Chondrocyte (in vitro differentiated cells): ENCODE measurements at regions not wholly inside any gene's neighbourhood (a gene's known extent, or its start where the extent isn't known, plus 50 kb on each side); places are given as distances from the start of the nearest gene placed in this dataset.

Experiments used
- DNase-seq: peaks from one replicate; pipeline ENCODE4 v3.0.0; 2021; ENCODE audit warnings: mixed read lengths, low spot score
- H3K27ac Mint-ChIP-seq: one replicate; pipeline ENCODE4 v1.8.0; 2021; ENCODE audit warnings: mild to moderate bottlenecking, moderate library complexity, mixed read lengths; ENCODE audit not compliant: unreplicated experiment
- H3K27me3 Mint-ChIP-seq: 2 replicates; pipeline ENCODE4 v1.8.0; 2021; ENCODE audit warnings: low read depth, mixed read lengths
- H3K36me3 Mint-ChIP-seq: 2 replicates; pipeline ENCODE4 v1.8.0; 2021; ENCODE audit warnings: low read depth, mixed read lengths
- H3K4me1 Mint-ChIP-seq: 2 replicates; pipeline ENCODE4 v1.8.0; 2021; ENCODE audit warnings: low read depth, mild to moderate bottlenecking, mixed read lengths
- H3K4me3 Mint-ChIP-seq: one replicate; pipeline ENCODE4 v1.8.0; 2021; ENCODE audit warnings: mild to moderate bottlenecking, moderate library complexity, mixed read lengths; ENCODE audit not compliant: unreplicated experiment
- H3K9me3 Mint-ChIP-seq: 2 replicates; pipeline ENCODE4 v1.8.0; 2021; ENCODE audit warnings: low read depth, mixed read lengths
- CTCF ChIP-seq: fragments of 200-600 bp; sonication (generic); IDR thresholded peaks from 2 replicates; pipeline ENCODE4 v1.5.0; 2021; ENCODE audit warnings: antibody characterized with exemption, mild to moderate bottlenecking, moderate library complexity

- H3K9me3 Mint-ChIP-seq = no peaks in the 10 kb centered on the region
Observed at GRCh38 chr5:8253376-8253775, 384.4 kb downstream of the MTRR start.

GRCh38 chr5:8254674-8255073, 385.7 kb downstream of the MTRR start:
- H3K4me1 Mint-ChIP-seq = no peaks in the 10 kb centered on the region
- no peak overlapping the region for H3K4me3 Mint-ChIP-seq
- no peak overlapping the region for H3K27ac Mint-ChIP-seq
- DNase-seq = no peak
- H3K36me3 Mint-ChIP-seq = no peaks in the 10 kb centered on the region
- no peaks in the 10 kb centered on the region for H3K9me3 Mint-ChIP-seq
- no peaks in the 10 kb centered on the region for H3K27me3 Mint-ChIP-seq
- no peak for TF ChIP-seq CTCF

More at GRCh38 chr5:8253376-8253775, 384.4 kb downstream of the MTRR start:
- no peaks in the 10 kb centered on the region for H3K27me3 Mint-ChIP-seq
- H3K4me1 Mint-ChIP-seq = no peaks in the 10 kb centered on the region
- no peaks in the 10 kb centered on the region for H3K36me3 Mint-ChIP-seq
- H3K4me3 Mint-ChIP-seq = no peak overlapping the region
- no peak overlapping the region for H3K27ac Mint-ChIP-seq
- no peak for TF ChIP-seq CTCF
- DNase-seq = no peak

GRCh38 chr5:8258801-8259200, 389.9 kb downstream of the MTRR start:
- Mint-ChIP-seq H3K36me3 (no peaks in the 10 kb centered on the region), H3K4me1 (no peaks in the 10 kb centered on the region), H3K4me3 (no peak overlapping the region), H3K27ac (no peak overlapping the region), H3K27me3 (no peaks in the 10 kb centered on the region), H3K9me3 (no peaks in the 10 kb centered on the region)
- TF ChIP-seq CTCF = no peak
- DNase-seq = no peak

GRCh38 chr5:8270246-8270645, 401.3 kb downstream of the MTRR start:
- TF ChIP-seq CTCF = no peak
- Mint-ChIP-seq H3K27ac (no peak overlapping the region), H3K9me3 (no peaks in the 10 kb centered on the region), H3K27me3 (no peaks in the 10 kb centered on the region), H3K4me3 (no peak overlapping the region), H3K36me3 (no peaks in the 10 kb centered on the region), H3K4me1 (no peaks in the 10 kb centered on the region)
- no peak for DNase-seq

GRCh38 chr5:8280711-8281363, 411.9 kb downstream of the MTRR start:
- no peaks in the 10 kb centered on the region for H3K36me3 Mint-ChIP-seq
- no peaks in the 10 kb centered on the region for H3K4me1 Mint-ChIP-seq
- no peak for DNase-seq
- no peak overlapping the region for H3K27ac Mint-ChIP-seq
- H3K4me3 Mint-ChIP-seq = no peak overlapping the region
- H3K9me3 Mint-ChIP-seq = no peaks in the 10 kb centered on the region
- no peak for TF ChIP-seq CTCF
- H3K27me3 Mint-ChIP-seq = no peaks in the 10 kb centered on the region
